NCI-H510A (cell line): ENCODE measurements at regions not wholly inside any gene's neighbourhood (a gene's known extent, or its start where the extent isn't known, plus 50 kb on each side); places are given as distances from the start of the nearest gene placed in this dataset.
"Not testable (repeated sequence)": the region's sequence is repeated elsewhere in the genome, so short reads cannot be mapped to it uniquely, and the experiment has no call there.

ENCODE experiments used
- DNase-seq: peaks from one replicate; lab custom pipeline; 2025; lab: John Stamatoyannopoulos, UW

DNA sequence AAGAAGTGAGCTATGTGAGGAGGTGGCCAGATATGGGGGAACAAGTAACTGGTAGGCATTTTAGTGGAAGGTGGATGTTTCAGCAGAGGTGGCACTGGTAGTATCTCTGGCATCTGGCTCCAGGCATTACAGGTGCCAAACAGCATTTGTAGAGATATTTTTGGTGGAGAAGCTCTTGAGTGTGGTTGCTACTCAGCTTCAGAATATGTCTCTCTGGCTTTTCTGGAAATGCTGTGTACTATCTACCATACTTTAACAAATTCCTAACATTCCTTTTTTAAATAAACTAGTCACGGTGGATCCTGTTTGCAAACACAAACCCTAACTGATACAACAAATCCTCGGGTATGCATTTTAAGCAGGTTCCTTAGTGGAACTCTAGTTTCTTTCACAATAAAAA lies 128.0 kb downstream of the BARX2 start:
- no peak for DNase-seq

DNA sequence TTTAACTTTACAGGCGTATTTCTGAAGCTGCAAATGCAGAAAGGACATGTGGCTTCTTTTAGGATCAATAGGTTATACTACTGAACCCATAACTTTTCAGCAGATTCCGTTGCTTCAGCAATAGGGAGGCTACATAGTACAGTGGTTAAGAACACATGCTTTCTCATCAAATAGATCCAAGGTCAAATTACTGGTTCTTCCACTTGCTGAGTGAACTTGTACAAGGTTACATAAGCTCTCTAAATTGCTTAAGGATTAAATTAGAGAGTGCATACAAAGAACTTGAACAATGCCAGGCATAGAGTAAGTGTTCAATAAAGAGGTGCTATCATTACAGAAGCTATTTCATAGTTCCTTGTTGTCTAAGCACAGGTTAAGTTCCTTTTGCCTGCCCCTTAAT lies 129.6 kb downstream of the BARX2 start:
- no peak for DNase-seq

DNA sequence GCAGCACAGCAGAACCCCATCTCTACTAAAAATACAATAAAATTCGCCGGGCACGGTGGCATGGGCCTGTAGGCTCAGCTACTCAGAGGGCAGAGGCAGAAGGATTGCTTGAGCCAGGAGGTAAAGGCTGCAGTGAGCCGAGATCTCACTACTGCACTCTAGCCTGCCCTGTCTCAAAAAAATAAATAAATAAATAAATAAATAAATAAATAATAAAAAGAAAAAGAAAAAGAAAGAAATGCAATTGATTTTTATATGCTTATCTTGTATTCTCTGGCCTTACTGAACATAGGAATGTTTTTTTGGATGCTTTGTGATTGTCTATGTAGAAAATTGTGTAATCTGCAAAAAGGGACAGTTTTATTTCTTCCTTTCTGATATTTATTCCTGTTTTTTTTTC lies 132.5 kb downstream of the BARX2 start:
- DNase-seq = no peak

DNA sequence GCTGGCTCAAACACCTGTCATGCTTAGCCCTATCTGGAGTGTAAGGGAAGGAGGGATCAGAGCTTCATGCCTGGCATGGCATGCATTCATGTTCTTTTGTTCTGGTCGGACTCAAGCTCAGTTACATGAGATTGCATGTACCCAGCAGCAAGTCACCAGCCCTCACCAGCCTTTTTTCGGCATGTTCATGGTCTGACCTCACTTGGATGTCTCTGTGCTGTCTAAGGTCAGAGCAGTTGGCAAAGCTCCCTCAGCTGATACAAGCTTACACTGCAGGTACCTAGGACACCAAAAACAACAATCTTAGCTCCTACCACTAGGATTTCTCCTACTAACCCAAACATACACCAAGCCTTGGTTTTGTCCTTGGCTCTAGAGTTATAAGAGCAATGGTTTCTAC lies 152.6 kb downstream of the BARX2 start:
- no peak for DNase-seq

DNA sequence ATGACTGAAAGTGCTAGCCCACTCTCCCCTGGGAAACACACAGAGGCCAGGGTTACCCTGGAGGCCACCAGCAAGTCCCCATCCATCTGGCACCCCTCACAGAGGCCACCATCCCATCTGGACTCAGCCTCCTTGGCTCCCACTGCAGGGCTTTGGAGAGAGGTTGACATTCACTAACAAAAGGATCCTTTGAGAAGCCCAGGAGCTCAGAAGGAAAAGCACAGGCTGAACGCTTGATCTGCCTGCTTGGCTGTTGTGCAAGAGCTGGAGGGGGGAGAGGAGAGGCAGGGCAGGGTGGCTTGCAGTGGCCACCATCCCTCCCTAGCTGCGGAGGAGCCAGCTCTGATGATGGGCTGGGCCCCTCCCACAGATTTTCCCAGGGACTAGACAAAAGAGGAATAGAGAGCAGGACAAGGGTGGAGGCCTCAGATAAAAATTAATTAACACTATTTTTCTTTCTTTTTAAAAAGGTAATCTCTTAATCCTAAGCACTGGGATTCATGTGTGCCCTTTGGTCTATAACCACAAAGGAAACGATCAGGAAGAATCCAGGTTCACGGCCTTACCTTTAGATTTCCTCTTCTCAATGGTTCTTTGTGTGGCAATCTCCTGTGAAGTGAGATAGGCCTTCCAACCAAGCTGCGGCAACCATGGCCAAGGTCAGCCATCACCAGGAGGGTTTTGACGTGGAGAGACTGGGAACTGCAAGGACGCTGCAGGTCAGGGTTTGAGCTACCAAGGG lies 154.7 kb downstream of the BARX2 start:
- DNase-seq = no peak

DNA sequence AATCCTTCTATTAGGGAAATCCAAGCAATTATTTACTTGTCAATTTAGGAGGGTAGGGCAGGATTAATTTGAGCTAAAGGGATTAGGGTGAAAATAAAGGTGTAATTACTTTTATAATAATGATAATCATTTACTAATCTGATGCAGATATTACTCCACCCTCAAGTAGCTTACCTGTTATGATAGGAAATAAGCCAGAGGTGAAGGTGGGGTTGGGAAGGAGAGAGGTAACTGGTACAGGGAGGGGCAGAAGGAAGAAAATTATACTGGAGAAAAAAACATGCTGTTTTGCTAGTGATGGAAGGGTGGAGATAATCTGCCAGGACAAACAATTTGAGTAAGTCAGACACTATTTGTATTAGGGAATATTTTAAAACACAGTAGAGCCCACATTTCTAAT lies 157.7 kb downstream of the BARX2 start:
- DNase-seq = no peak

DNA sequence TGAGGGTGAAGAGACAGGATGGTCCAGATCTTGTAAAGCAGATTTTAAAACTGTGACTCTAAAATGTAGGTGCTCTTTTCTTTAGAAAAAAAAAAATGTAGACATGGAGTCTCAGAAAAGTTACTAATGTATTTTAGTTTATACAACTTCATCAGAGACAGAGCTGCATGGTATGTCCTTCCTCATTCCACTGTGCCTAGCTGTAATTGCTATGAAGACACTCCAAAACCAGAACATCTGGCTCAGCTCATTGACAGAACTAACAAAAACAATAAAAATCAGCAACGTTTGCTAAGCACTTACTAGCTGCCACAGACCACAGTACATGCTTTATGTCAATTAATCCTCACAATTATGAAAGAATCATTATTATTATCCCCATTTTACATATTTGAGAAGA lies 160.7 kb downstream of the BARX2 start:
- no peak for DNase-seq

DNA sequence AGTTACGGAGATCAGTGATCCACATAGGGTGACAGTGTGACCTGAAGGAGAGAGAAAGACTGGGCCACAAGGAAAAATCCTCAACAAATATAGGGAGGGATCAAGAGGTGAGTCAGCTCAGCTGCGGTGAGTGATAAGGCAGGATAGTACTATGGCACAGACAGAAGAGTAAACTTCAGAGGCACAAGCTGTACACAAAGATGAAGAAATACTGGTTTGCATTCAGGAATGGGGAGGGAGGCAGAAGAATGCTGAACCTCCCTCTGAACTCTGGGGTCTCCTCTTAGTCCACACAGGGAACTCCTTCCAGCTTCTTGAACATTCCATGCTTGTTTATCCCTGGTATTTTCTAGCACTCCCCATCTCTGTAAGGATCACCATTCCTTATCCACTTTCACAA lies 162.7 kb downstream of the BARX2 start:
- no peak for DNase-seq

DNA sequence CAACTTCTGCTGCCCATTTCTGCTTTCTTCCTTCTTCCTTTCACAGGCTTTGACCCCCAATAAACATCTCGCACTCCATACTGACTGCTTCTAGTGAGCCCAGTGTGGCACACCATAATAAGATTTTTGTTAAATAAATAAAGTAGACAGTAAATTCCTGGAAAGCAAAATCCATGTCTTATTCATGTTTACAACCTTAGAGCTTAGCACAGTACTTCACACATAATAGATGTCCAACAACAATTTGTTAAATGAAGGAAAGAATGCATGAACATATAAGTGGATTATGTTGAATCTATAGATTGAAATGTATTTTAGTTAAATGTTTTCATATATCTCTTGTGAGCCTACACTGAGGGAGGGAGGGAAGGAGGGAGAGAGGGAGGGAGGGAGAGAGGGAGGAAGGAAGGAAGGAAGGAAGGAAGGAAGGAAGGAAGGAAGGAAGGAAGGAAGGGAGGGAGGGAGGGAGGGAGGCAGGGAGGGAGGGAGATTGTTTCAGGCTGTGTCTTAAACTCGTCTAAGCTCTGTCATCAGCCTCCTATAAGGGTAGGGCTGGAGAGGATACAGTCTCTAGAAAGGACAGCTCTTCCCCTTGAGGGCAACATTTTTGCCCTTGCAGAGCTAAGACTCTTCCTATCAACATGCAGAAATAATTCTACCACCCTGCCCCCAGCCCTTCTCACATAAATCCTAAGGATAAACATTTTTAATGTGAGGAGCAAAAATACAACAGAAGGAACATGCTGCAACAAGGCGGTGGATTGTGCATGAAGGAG lies 168.1 kb downstream of the BARX2 start:
- DNase-seq = no peak

DNA sequence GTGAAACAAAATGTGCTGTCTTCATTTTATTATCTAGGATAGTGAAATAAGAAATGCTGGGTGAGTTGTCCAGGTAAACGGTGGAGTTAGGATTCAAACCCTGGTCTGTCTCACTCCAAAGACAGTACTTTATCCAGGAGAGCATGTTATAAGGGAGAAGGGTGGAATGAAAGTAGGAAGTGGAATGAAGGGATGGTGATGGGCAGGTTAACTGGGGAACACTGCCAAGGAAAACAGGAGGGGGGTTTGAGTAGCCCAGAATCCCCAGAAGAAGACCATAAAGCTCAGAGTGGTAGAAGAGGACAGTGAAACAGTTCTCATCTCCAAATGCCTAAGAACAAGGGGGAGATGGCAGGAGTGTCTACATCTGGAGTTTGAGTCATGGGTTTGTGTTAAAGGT lies 169.0 kb downstream of the BARX2 start:
- no peak for DNase-seq

DNA sequence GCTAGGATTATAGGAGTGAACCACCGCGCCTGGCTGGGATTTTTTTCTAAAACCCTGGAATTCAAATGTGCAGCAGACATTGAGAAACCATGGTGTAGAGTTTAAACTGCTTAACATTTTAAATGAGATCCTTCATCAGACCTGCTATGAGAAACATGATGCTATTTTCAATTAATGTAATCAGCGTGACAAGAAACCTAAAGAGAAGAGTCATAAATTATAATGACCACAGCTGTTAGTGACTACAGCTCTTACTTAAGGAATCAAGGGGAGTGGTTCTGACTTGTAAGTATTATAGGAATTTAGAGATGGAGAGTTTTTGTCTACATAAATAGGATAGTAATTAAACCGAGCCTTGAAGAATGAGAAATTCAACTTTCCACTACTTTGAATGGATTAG lies 170.6 kb downstream of the BARX2 start:
- no peak for DNase-seq

DNA sequence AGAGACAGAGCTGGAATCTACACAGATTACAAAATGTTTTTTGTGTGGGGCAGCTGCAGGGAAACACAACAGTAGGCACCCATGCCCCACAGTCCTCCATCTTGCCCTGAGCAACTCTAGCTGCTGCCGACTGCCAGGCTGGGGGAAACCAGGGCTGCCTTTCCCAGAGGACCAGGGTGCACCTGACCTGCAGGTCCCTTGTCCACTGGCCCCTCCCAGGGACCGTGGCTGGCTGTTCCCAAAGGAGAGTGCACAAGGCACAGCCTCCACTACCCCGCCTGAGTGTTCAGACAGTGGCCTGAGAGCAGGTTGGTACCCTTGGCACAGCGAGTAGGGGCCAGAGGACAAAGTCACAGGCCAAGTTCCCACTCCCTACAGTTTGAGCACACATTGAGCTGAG lies 181.8 kb downstream of the BARX2 start:
- no peak for DNase-seq

DNA sequence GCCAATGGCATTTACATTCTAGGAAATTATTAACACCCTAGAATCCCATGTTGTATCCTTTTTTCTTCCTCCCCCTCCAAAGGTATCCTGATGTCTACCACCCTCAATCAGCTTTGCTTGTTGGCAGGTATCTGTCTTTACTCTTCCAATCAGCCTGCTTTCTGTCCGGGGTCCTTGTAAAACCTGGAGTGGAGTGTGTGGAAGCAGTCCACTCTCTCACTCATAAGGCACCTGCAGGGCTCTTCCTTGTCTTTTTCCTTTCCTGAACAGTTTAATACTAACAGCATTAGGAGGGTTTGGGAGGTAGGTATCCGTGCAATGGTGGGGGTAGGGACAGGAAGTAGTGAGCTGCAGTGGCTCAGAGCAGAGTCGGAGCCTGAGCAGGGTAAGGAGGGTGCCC lies 193.4 kb downstream of the BARX2 start:
- no peak for DNase-seq

DNA sequence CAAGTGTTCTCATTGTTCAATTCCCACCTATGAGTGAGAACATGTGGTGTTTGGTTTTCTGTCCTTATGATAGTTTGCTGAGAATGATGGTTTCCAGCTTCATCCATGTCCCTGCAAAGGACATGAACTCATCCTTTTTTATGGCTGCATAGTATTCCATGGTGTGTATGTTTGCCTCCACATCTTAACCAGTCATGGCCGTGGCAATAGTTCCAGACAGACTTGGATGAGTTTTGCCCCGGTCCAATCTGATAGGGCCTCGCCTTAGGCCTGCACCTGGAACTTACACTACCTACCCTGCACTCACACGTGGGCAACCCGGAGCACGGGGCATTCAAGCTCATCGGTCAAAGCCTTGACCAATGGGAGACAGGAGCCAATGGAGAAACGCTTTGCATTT lies 197.0 kb downstream of the BARX2 start:
- DNase-seq = not testable (repeated sequence)

DNA sequence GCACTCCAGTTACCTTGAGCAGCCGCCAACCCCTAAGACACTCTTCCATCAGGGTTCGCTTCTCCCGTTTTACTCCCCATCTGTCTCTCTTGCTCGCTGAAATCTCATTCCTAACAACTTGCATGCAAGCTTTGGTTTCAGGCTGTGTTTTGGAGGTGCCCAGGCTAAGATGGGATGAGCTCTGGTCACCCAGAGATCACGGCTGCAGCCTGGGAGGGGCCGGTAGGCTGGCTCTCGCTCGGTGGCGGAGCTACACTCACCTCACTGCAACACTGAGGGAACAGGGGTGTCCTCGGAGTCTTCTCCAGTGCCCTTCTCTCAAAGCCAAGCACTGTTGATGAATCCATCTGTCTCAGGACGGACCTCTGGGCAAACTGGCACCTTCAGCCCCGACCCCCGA lies 197.5 kb downstream of the BARX2 start:
- DNase-seq = no peak

DNA sequence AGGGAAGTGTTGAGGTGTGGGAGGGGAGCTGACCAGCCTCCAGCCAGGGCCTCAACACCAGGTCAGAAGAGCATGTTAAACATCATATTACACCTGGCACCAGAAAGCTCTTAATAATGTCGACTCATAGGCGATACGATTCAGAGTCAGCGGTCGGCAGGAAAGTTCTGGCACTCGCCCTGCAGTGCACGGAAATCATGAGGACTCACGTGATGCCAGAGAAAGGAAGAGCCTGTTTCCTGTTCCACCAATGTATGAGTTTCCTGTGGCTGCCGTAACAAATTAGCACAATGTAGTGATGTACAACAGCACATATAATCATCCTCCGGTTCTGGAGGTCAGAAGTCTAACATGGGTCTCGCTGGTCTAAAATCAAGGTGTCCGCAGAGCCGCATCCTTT lies 198.8 kb downstream of the BARX2 start:
- DNase-seq = no peak

DNA sequence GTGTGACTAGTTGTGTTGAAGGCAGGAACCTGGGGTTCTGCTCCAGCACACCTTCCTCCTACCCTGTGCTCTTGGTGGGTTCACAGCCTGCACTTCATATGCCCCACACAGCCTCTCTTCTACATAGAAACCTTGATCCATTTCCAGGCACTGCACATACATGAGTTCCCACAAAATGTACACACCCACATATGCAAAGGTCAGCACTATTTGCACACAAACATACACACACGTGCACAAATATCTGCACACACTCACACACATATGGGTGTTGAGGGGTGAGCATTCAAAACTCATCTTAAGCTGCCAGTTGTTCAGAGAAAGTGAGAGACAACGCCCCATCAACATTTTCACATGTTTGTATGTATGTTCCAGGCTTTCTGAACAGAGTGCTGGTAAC lies 201.0 kb downstream of the BARX2 start:
- no peak for DNase-seq

DNA sequence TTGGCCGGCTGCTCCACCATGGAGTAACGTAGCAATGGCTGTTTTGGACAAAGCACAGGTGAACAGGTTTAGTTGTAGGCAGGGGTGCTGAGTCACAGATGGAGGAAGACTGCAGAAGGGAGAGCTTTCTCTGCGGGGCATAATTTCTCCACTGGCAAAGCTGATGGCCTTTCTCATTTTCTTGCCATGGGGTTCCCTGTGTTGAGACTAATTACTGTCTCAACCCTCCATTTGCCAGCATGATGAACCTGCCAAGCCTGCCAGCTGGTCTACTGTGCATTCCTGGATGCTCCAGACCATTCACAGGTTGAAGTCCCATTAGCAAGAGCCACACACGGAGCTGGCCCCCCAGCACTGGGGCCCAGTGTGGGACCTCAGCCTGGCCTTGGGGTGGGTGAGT lies 202.4 kb downstream of the BARX2 start:
- no peak for DNase-seq

DNA sequence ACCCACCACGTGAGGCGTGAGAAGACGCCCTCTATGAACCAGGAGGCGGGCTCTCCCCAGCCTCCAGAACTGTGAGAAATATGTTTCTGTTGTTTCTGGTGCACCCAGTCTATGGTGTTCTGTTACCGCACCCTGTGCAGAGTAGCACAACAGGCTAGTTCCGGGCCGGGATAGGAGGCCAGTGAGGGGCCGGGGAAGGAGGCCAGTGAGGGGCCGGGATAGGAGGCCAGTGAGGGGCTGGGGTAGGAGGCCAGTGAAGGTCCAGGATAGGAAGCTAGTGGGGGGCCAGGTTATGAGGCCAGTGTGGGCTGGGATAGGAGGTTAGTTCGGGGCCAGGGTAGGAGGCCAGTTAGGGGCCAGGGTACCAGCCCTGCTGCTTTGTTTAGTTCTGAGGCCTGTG lies 204.6 kb downstream of the BARX2 start:
- no peak for DNase-seq

DNA sequence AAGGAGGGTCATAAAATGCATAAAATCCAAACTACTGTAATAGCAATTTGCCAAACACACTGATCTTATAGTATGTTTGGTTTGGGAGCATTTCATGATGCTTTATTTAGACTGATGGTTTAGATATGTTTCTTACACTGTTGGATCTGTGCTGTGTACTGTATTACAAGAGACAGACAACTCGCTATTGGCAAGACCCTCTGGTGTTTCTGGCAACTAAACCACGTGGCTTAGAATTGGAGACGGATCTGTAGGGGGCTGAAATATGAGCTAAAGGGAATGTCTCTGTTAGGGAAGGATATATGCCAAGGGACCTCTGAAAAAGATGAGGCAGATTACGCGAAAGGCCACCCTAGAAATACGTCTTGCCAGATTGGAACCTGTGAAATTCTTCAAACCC lies 208.7 kb downstream of the BARX2 start:
- no peak for DNase-seq

DNA sequence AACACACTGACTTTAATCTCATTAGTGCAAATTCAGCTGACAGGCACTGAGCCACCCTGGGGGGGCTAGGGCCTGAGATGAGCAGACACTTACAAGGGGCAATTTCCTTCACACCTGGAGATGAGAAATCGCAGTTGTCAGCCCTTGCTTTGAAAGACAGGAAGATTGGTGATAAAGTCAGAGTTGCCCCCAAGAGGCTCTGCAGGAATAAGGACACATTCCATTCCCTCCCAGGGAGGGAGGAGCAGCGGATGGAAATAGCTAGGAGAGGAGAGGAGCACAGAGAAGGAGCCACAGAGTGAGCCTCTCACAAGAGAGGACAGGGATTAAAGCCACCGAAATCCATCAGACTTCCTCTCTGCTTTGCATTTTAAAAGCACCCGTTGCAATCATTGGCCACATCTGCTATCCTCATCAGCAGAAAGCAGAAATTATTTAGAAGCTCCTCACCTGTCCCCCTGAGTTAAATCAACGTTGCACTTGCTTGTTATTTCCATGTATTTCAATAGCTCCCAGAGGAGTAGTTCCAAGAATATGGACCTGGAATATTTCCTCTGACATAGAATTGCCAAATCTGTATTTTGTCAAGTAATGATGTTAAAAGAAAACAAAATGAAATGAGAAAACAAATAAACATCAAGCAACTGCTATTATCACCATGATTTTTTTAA lies 213.7 kb downstream of the BARX2 start:
- DNase-seq = no peak

DNA sequence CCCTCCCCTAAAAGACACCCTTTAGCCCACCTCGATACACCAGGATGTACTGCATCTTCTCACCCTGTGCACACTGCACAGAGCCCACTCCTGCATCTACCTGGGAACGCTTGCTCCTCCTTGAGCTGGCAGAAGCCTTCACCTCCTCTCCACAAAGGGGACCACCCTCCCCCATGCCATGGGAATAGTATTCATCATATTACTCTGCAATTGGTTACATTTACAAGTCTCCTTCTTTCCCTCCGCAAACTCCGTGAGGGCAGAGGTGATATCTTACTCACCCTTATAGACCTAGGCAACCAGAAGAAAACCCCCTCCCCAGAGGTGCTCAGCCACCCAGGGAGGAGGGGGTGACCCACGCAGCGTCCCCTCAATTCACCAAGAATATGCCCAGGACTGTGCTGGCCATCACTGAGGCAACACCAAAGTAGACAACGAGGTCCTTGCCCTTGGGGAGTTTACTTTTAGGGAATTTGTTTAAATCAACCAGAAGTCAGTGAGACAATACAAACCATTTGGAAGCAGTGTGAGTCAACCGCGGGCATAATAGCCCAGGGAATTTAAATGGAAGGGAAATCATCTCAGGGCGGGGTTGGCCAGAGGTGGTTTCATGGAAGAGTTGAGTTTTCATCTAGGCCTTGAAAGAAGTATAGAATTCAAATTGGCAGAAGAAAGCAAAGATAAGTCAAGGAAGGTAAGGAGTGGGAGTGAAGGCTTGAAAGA lies 214.5 kb downstream of the BARX2 start:
- no peak for DNase-seq
